GM10248 (cell line): ENCODE measurements at regions not wholly inside any gene's neighbourhood (a gene's known extent, or its start where the extent isn't known, plus 50 kb on each side); places are given as distances from the start of the nearest gene placed in this dataset.

Experiments
- CTCF ChIA-PET: fragments of 300-600 bp; sonication (Branson Sonifier 250); formaldehyde crosslinking; extraction: SDS; loops from one replicate; lab custom pipeline; 2021; ENCODE audit warnings: antibody characterized with exemption; lab: Yijun Ruan, JAX
- POLR2A ChIA-PET: fragments of 350-650 bp; sonication (Branson Sonifier 250); formaldehyde crosslinking; extraction: SDS; loops from one replicate; lab custom pipeline; 2020; ENCODE audit warnings: antibody characterized with exemption; lab: Yijun Ruan, JAX
- DNase-seq: peaks from one replicate; pipeline ENCODE4 v3.0.0; 2012; ENCODE audit errors: extremely low spot score
- CTCF ChIP-seq: IDR thresholded peaks from 2 replicates; pipeline ENCODE4 v1.5.1; 2012; ENCODE audit warnings: mild to moderate bottlenecking, low read depth; ENCODE audit errors: extremely low read depth, missing control alignments, control extremely low read depth

GRCh38 chr2:167900435-167901114 is 346.8 kb downstream of the STK39 start:
- no peak for TF ChIP-seq CTCF
- no peak for DNase-seq
- CTCF ChIA-PET, result no interaction called here
- POLR2A ChIA-PET, result no interaction called here

GRCh38 chr2:167898340-167898739 is 349.1 kb downstream of the STK39 start:
- POLR2A ChIA-PET, result no interaction called here

GRCh38 chr2:167891841-167892240 is 355.6 kb downstream of the STK39 start:
- CTCF ChIA-PET, result no interaction called here
- no peak for DNase-seq
- POLR2A ChIA-PET, result no interaction called here
- no peak for TF ChIP-seq CTCF

More at GRCh38 chr2:167898340-167898739, 349.1 kb downstream of the STK39 start:
- CTCF ChIA-PET, result no interaction called here
- no peak for TF ChIP-seq CTCF
- DNase-seq, result no peak

GRCh38 chr2:167890739-167891138 is 356.7 kb downstream of the STK39 start:
- TF ChIP-seq CTCF, result no peak
- ChIA-PET POLR2A (no interaction called here), CTCF (no interaction called here)
- DNase-seq, result no peak

- POLR2A ChIA-PET, result no interaction called here
- no peak for TF ChIP-seq CTCF
- CTCF ChIA-PET, result no interaction called here
- DNase-seq, result no peak
These were observed 367.0 kb downstream of the STK39 start for GRCh38 chr2:167880415-167880814.

GRCh38 chr2:167875529-167875928 is 371.9 kb downstream of the STK39 start:
- POLR2A ChIA-PET, result no interaction called here
- CTCF ChIA-PET, result no interaction called here
- TF ChIP-seq CTCF, result no peak
- no peak for DNase-seq
